ENCODE measurements at regions not wholly inside any gene's neighbourhood (a gene's known extent, or its start where the extent isn't known, plus 50 kb on each side); places are given as distances from the start of the nearest gene placed in this dataset.

DNA sequence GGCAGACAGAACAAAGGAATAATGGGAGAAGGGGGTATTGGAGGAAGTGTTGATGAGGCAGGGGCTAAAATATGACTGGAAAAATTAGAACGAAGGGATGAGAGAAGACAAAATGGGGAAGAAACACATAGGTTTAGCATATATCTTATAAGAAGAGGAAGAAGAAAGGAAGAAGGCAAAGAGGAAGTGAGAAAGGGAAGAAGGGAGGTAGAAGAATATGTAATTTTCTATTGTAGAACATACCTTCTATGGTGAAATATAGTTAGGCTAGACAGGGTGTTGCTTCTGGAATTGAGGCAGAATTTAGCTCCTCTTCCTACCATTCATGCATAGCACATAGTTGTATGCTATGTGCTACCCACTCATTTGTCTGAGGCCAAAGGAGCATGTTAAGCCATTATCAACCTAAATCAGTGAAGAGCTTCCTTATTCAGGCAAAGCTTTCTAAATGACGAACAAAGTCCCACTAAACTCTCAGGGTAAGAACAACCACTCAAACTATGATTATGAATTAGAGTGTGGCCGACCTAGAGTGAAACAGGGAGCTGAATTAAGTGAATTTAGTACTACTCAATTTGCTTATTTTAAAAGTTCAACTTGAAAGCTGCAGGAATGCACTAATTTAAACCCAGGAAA, 180.9 kb upstream of the GALNT5 start:
- DNase-seq, result no peak

DNA sequence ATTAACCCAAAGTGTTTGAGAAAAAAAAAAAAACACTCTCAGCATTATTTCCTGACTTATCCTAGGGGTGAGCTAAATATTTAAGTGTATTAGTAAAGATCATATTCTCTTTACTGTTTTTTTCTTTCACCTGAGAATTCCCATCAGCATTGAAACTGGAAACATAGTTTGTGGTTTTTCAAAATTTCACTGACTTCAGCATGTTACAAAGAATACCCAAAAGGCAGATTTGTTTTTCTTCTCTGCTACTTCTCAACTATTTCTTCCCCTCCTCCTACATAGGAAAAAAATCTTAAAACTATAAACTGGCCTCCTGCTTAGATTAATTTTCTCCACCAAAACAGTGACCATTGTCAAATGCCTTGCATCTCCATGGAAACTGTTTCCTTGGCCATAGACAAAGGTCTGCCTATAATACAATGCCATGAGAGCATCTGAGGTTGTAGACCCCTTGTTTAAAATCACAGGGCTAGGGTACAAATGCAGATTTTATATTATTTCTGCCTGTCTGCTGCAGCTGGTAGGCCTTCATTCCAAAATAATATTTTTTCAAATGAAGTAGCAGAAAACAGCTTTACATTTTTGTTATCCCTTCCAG, 179.7 kb upstream of the GALNT5 start:
- no peak for DNase-seq

- DNase-seq, result no peak
Measured at GRCh38 chr2:157082950-157083349, 174.6 kb upstream of the GALNT5 start.

DNA sequence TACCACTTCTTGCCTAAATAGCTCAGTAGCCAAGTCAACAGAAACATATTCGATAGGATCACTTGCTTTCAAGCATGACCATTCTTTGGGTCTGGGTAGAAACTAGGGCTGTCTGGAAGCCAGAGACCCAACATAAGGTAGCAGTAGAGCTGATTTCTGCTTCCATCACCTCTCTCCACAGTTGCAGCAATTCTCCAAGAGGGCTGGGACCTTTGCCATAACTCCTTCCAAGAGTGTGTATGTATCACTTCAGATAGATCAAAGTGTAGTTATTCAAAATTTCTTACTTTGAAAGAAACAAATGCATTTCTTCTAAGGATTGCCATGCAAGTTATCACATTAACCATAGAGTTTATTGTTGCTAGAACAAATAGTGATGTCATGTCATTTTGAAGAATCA, 172.0 kb upstream of the GALNT5 start:
- DNase-seq, result no peak

- DNase-seq, result no peak
Measured at GRCh38 chr2:157087373-157088002, 170.0 kb upstream of the GALNT5 start.

- no peak for DNase-seq
Measured at GRCh38 chr2:157093666-157094065, 163.8 kb upstream of the GALNT5 start.

DNA sequence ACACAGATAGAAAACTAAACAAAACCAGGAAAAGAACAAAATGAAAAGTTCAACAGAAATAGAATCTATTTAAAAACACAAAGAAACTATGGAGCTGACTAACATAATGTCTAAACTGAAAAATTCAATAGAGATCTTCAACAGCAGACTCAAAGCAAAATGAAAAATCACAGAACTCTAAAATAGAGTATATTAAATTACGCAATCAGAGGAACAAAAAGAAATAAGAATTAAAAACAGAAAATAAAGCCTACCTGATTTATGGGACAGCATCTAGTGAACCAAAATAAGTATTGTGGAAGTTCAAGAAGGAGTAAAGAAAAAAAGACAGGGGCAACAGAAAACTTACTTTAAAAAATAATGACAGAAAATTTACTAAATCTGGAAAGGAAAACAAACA, 152.1 kb upstream of the GALNT5 start:
- no peak for DNase-seq

GRCh38 chr2:157106950-157107349, 150.6 kb upstream of the GALNT5 start:
- no peak for DNase-seq

- no peak for DNase-seq
Measured at GRCh38 chr2:157107460-157107859, 150.0 kb upstream of the GALNT5 start.

DNA sequence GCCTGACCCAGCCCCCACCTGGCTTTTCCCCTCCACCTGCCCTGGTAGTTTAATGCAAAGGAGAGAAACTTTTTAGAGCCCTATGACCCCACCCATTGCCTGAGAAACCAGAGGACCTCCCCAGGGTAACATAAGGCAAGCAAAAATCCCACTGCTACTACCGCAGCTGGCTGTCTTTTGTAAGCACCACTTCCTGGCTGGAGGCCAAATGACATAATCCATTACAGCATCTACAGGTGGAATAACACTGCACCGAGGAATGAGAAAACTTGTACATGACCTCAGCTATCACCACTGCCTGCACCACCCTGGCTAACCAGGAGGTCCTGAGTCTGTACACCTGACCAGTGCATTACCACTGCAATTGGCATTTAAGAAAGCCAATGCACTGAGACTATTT, 149.6 kb upstream of the GALNT5 start:
- no peak for DNase-seq

DNA sequence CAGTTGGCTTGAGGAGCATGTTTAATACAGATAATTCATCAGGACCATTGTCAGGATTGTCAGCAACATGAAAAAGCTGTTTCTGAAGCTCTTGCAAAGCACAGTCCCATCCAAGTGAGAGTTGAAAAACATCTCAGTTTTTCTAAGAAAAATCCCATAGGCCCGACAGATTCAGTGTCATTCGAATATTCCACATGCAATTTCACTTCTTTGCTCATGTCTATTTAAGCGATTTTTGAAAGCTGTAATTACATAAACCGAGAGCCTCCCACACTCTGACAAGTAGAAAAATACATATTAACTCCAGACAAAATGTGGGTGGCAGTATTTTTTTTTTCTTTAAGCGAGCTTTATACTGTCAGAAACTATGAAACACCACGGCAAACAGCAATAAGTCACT, 134.7 kb upstream of the GALNT5 start:
- no peak for DNase-seq

- no peak for DNase-seq
Measured at GRCh38 chr2:157124731-157125130, 132.8 kb upstream of the GALNT5 start.

GRCh38 chr2:157125685-157126084, 131.8 kb upstream of the GALNT5 start:
- DNase-seq, result no peak

GRCh38 chr2:157127249-157128012, 130.1 kb upstream of the GALNT5 start:
- no peak for DNase-seq

- DNase-seq, result no peak
Measured at GRCh38 chr2:157143901-157144300, 113.6 kb upstream of the GALNT5 start.

GRCh38 chr2:157149270-157149669, 108.2 kb upstream of the GALNT5 start:
- DNase-seq, result no peak

GRCh38 chr2:157150747-157151146, 106.8 kb upstream of the GALNT5 start:
- no peak for DNase-seq

DNA sequence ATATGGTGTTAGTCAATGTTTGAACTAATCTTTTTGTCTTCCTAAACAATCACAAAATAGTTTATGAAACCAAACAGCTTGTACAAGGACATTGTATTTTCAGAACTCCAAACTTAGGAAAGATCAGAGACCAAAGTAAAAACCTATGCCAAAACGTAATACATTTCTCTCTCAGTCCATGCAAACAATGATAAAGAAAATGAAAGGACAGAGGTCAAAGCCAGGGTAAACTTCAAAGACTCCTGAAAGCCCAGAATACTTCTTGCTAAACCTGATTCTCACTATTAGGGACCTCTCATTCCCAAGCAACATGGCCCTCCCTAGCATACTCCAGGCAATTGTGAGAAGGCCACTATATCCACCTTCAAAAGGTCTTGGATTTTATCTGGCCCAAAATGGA, 105.1 kb upstream of the GALNT5 start:
- no peak for DNase-seq

DNA sequence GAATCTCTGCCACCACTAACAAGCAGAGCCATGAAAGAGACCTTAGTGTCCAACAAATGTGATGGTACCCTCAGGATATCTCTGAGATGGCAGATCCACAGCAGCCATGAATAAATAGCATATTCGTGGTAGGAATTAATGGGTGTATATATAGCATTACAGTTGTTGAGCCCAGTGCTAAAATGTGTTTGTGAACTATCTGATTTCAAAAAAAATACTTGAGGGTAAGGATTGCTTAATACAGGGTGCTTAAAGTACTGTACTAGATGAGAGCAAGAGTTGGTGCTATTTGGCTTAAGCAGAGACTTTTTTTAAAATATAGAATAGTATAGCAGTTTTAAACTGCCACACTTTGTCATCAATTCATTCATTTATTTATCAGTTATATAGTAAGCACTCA, 101.5 kb upstream of the GALNT5 start:
- no peak for DNase-seq

- no peak for DNase-seq
Measured at GRCh38 chr2:157158111-157158510, 99.4 kb upstream of the GALNT5 start.

DNA sequence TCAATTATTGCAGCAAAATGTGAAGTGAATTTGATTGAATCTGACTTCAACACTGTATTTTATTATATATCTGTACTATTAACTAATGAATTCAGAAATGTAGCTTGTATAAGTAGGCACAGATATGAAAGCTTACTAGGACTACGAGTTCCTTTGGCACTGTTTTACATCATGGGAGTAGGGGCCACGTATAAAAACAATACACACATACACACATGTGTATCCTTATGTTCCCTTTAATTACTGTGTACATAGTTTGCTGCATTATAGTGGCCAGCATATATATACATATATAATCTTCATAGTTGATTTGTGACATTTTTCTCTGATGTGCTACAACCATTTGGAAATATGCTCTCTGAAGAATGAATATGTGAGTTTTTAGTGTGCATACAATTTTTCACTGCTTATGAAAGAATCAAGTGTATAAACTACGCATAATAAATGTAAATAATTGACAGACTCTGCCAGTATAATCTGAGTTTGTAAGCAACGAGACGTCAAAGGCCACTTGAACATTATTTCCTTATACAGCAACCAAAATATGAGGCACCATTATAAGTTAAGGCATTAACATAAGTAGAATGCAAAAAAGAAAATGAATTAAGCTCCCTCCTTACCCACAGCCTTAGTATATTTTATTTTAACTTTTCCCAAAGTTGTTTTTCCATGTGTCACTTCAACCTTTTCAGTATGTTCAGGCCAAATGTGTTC, 98.1 kb upstream of the GALNT5 start:
- DNase-seq, result no peak

GRCh38 chr2:157160111-157160510, 97.4 kb upstream of the GALNT5 start:
- no peak for DNase-seq

DNA sequence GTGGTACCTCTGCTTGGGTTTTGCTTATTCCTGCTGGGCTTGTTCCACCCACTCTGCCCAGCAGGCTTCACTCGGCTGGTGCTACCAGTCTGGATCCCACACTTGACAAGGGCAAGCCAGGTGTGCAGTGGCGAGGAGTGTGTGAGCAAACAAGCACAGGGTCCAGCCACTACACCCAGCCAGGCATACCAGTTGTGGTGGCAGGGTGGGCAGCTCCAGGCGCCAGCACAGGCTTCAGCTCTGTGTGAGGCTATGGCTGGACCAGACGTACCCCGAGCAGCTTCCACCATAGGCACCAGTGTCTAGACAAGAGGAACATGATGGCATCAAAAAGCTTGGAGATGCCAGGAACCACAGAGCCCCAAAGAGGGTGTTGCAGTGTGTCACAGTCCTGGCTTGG, 93.1 kb upstream of the GALNT5 start:
- DNase-seq, result no peak

All from CD4-positive, alpha-beta T cell treated with Interleukin-10 for 1 hour (primary cell).